Muscle of back (tissue), 3 donors: ENCODE measurements at regions not wholly inside any gene's neighbourhood (a gene's known extent, or its start where the extent isn't known, plus 50 kb on each side); places are given as distances from the start of the nearest gene placed in this dataset.

ENCODE experiments used
- DNase-seq, 3 donors: peaks; one replicate each; pipeline versions ENCODE4 v3.0.0 to v3.0.0-alpha.2; 2013

GRCh38 chr6:14431385-14432330 lies 314.1 kb downstream of the CD83 start:
- DNase-seq: peak in 2 of 3 donors; percentile 70 to 80

DNA sequence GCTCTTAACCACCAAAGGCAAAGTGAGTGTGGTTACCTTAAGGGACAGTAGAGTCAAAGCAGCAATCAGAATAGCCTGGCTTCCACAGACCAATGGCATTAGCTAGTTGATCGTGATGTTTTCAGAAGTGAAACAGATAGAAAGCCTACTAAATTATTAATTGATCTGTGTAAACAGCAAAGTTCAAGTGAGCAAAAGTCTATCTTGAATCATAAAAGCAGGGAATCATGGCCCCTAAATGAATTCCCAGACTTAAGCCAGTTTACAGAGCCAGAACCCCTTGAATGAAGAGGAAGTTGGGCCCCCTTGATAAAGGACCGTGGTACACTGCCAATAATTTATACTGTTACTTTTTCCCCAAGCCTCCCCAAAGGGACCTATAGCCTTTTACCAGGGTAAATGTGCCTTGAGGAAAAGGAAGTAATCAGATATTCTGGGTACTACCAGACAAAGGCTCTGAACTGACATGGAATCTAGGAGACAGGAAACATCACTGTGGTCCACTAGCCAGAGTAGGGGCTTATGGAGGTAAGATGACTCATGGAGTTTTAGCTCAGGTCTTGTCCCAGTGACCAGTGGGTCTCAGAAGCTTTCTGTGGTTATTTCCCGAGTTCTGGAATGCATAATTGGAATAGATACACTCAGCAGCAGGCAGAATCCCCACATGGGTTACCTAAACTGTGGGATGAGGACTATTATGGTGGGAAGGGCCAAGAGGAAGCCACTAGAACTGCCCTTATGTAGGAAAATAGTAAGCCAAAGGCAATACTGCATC lies 317.5 kb downstream of the CD83 start:
- DNase-seq: no peak

- no peak for DNase-seq
Observed at GRCh38 chr6:14436592-14437132, 319.1 kb downstream of the CD83 start.

DNA sequence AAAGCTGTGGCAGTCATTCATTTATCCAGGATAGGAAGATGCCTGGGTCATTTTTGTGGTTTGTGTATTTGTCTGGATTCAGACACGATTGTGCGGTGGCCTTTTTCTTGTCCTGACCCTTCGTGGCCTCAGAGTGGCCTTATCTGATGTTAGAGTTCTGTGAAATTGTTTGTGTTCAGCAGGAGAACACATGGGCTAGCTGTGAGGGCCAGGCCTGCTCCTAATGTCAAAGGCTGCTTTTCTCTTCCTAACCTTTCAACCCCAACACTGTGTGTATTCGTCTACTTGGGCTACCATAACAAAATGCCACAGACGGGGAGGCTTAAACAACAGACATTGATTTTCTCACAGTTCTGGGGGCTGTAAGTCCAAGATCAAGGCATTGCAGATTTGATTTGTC lies 321.8 kb downstream of the CD83 start:
- no peak for DNase-seq

GRCh38 chr6:14440215-14440910 lies 322.8 kb downstream of the CD83 start:
- DNase-seq: peak in 2 of 3 donors; percentile 37 to 54

DNA sequence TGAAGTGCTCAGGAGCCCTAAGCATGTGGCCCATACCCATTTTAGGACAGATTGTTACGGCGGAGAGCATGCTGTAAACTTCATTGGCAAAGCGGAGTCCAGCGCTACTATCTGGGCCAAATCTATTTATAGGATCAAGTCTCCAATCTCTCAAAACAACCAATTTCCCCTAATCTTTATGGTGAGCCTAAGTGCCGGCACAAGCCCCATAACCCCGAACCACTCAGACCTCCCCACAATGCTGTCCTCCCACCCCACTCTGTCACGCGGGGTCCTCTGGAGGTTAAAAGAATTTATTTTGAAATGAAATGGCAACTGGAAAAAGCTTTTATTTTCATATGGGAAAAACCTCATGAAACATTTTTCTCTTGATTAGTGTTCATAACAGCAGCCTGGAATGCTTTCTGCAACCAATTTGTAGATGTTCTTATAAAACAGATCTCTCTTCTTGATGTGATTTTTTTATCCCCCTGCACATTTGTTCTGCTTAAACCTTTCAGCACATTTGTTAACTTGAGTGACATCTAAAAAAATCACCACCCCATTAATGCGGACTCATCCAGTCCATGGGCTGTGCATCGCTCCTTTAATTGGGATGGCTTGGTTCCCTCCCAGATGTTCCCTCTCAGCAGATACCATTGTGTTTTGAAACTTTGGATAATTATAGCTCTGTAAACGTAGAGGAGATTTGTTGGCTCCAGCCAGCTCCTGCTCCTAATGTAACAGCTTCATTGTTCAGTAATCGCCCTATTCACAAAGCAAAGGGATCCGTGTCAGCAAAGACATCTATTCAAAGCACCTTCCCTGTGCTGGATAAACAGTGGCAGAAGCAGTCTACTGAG lies 323.6 kb downstream of the CD83 start:
- peak; percentile 60 to 85 (median 61) for DNase-seq

- peak in 1 of 3 donors; percentile 37 for DNase-seq
Observed at GRCh38 chr6:14442242-14442641, 324.7 kb downstream of the CD83 start.

GRCh38 chr6:14443629-14444268 lies 326.2 kb downstream of the CD83 start:
- DNase-seq: no peak

- no peak for DNase-seq
Observed at GRCh38 chr6:14444295-14444972, 326.9 kb downstream of the CD83 start.

DNA sequence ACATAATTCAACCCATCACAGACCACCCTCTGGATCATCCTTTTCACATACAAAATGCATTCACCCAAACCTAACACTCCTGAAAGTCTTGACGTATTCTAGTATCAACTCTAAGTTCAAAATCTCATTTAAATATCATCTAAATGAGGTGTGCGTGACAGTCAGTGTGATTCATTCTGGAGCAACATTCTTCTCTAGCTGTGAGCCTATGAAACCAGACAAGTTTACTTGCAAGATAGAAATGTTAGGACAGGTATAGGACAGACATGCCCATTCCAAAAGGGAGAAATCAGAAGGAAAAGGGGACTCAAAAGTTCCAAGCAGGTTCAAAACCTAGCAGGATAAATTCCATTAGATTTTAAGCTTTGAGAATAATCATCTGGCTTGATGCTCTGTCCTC lies 329.7 kb downstream of the CD83 start:
- DNase-seq: no peak

GRCh38 chr6:14448246-14448645 lies 330.7 kb downstream of the CD83 start:
- DNase-seq: no peak

- DNase-seq: peak in 1 of 3 donors; percentile 23
Observed at GRCh38 chr6:14450133-14450504, 332.5 kb downstream of the CD83 start.

DNA sequence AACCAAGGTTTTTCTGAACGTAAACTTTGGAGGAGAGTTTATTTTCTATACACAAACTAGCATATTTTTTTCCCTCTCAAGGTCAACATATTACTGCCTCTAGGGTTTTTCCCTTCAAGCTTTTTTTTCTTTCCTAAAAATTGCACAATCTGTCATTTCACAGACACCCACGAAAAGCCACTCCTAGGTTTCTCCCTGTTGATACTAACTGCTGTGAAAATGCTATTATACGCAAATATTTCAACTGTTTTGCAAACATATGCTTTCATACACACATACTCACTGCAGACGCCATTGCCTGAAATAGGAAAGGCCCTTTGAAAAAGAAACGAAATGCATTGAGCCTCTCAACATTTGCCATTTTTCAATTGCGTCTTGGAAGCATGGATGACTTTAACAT lies 333.0 kb downstream of the CD83 start:
- DNase-seq: no peak

- no peak for DNase-seq
Observed at GRCh38 chr6:14451594-14452374, 334.2 kb downstream of the CD83 start.

DNA sequence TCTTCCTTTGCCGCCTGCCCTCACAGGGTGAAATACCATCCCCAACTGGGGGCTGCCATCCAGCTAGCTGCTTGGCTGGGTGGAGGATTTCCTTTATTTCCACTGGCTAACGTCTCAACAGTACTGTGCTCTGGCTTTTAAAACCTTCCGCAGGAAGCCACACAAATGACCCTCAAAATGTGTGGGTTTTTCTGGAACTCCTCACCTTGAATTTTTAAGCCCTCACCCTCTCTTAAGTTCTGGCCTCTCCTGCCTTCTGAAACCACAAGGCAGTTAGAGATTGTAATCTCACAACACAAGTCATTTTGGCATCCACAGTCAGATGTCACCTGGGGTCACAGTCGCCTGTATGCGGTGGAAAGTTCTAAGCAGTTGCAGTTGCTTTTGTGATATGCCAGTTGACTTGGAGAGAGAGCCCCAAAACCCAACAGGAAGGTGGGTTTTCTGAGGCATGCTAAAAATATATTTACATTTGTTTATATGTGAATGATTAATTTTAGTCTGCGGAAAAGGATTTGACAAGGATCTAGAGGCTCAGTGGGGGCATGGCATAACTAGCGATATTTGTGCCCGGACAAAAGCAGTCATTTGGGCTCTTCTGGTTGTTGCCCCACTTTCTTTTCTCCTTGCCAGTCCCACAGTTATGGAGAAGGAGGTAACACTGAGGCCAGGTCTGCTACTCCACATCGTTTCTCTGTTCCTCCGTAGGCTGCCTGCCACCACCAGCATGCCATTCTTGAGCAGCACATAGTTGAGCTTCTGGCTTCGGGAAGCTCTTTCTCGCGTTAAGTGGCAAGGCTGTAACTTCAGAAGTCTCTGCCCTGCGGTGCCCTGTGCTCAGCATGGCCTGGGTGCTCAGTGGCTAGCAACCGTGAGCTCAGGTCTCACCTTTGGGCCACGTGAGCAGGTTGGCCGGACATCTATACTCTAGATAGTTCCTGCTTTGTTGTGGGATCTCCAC lies 335.3 kb downstream of the CD83 start:
- DNase-seq: no peak

DNA sequence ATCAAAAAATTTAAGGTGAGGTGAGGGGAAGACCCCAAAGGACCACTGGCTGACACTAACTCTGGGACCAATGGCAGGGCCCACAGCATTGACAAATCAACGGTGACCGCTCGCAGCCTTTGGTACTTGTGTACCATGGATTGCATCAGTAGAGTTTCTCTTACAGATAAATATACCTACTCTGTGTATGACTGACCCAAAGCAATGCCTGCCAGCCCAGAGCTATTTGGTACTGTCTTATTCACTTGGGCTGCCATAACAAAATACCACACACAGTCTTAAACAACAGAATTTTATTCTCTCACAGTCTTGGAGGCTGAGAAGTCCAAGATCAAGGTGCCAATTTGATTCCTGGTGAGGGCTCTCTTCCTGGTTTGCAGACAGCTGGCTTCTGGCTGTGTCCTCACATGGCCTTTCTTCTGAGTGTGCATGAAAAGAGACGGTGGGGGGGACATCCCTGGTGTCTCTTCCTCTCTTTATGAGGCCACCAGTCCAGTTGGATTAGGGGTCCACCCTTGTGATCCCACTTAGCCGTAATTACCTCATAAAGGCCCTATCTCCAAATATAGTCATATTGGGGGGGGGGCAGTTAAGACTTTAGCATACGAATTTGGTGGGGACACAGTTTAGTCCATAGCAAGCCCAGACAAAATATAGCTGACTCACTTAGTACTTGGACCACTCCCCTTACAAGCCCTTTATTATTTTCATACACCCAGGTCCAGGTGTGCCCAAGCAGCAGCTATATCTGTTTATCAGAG lies 336.3 kb downstream of the CD83 start:
- no peak for DNase-seq

GRCh38 chr6:14454473-14454775 lies 336.9 kb downstream of the CD83 start:
- no peak for DNase-seq
